IMR-90 (cell line): ENCODE measurements at regions not wholly inside any gene's neighbourhood (a gene's known extent, or its start where the extent isn't known, plus 50 kb on each side); places are given as distances from the start of the nearest gene placed in this dataset.

Source experiments
- ATAC-seq: fragments of 200-7000 bp; cut with Tn5 transposase; 2 replicates; pipeline ENCODE4 v1.9.1; 2020; ENCODE audit warnings: low read depth, mild to moderate bottlenecking, moderate library complexity
- BruUV-seq: library from RNA; stranded (reverse); fragments of 400-500 nt; replicated peaks from 2 replicates; lab custom pipeline; 2021; lab: Mats Ljungman, UMichigan
- CTCF ChIA-PET: fragments of 300-600 bp; formaldehyde crosslinking; extraction: SDS; loops from one replicate; lab custom pipeline; 2021; ENCODE audit warnings: antibody characterized with exemption; lab: Yijun Ruan, JAX
- POLR2A ChIA-PET: fragments of 300-600 bp; sonication (Branson Sonifier 250); formaldehyde crosslinking; loops from one replicate; lab custom pipeline; 2022; ENCODE audit warnings: antibody characterized with exemption; ENCODE audit not compliant: unreplicated experiment; lab: Charles Lee
- DNase-seq: peaks from one replicate; pipeline ENCODE4 v3.0.0; 2013
- H2AFZ ChIP-seq: replicated peaks from 2 replicates; pipeline ENCODE3; 2013; ENCODE audit warnings: low read length, mild to moderate bottlenecking; ENCODE audit not compliant: poor library complexity
- H2AK5ac ChIP-seq: 2 replicates; pipeline ENCODE4 v1.6.1; 2013; ENCODE audit warnings: low read depth, low read length, inconsistent platforms
- H2AK9ac ChIP-seq: replicated peaks from 2 replicates; pipeline ENCODE3; 2013; ENCODE audit warnings: mild to moderate bottlenecking, low read depth, low read length, moderate library complexity; ENCODE audit not compliant: poor library complexity
- H2BK120ac ChIP-seq: 2 replicates; pipeline ENCODE4 v1.6.1; 2013; ENCODE audit warnings: low read depth, low read length, inconsistent platforms
- H2BK15ac ChIP-seq: 3 replicates; pipeline ENCODE4 v1.6.1; 2013; ENCODE audit warnings: low read depth, low read length, inconsistent platforms
- H2BK20ac ChIP-seq: 2 replicates; pipeline ENCODE4 v1.6.1; 2013; ENCODE audit warnings: low read depth, mild to moderate bottlenecking, inconsistent platforms, low read length, moderate library complexity
- H2BK5ac ChIP-seq: 2 replicates; pipeline ENCODE4 v1.6.1; 2013; ENCODE audit warnings: mild to moderate bottlenecking, low read depth, low read length, inconsistent platforms; ENCODE audit not compliant: poor library complexity, severe bottlenecking
- H3K14ac ChIP-seq: replicated peaks from 2 replicates; pipeline ENCODE4 v1.6.1; 2013; ENCODE audit warnings: low read depth, low read length, inconsistent platforms
- H3K18ac ChIP-seq: 2 replicates; pipeline ENCODE4 v1.6.1; 2013; ENCODE audit warnings: low read depth, low read length, control low read depth
- H3K23ac ChIP-seq: 2 replicates; pipeline ENCODE4 v1.6.1; 2013; ENCODE audit warnings: low read depth, low read length, inconsistent platforms
- H3K27ac ChIP-seq: 2 replicates; pipeline ENCODE4 v1.5.1; 2013; ENCODE audit warnings: mild to moderate bottlenecking, control low read depth, low read length; ENCODE audit not compliant: insufficient read depth
- H3K27me3 ChIP-seq: 2 replicates; pipeline ENCODE4 v1.6.1; 2013; ENCODE audit warnings: low read length; ENCODE audit not compliant: control insufficient read depth, insufficient read depth
- H3K36me3 ChIP-seq: 2 replicates; pipeline ENCODE4 v1.6.1; 2013; ENCODE audit warnings: low read length, mixed read lengths; ENCODE audit not compliant: control insufficient read depth, insufficient read depth
- H3K4ac ChIP-seq: 2 replicates; pipeline ENCODE4 v1.6.1; 2013; ENCODE audit warnings: low read depth, low read length, inconsistent platforms
- H3K4me1 ChIP-seq: 2 replicates; pipeline ENCODE4 v1.6.1; 2013; ENCODE audit warnings: low read length, mixed read lengths; ENCODE audit not compliant: control insufficient read depth, insufficient read depth
- H3K4me2 ChIP-seq: 2 replicates; pipeline ENCODE4 v1.6.1; 2013; ENCODE audit warnings: low read depth, mild to moderate bottlenecking, control low read depth, low read length, moderate library complexity
- H3K4me3 ChIP-seq: 2 replicates; pipeline ENCODE4 v1.5.1; 2013; ENCODE audit warnings: low read depth, mild to moderate bottlenecking, control low read depth, low read length, moderate library complexity; ENCODE audit not compliant: insufficient read depth
- H3K56ac ChIP-seq: 2 replicates; pipeline ENCODE4 v1.6.1; 2013; ENCODE audit warnings: low read length, inconsistent platforms; ENCODE audit not compliant: insufficient read depth; ENCODE audit errors: extremely low read depth
- H3K79me1 ChIP-seq, 2 experiments: 2 replicates each; pipeline ENCODE4 v1.6.1; 2013; ENCODE audit warnings: low read length in 2 of 2, inconsistent platforms in 1 of 2, low read depth in 1 of 2
- H3K9ac ChIP-seq: 2 replicates; pipeline ENCODE4 v1.6.1; 2013; ENCODE audit warnings: low read depth, low read length, control low read depth
- H3K9me1 ChIP-seq: 2 replicates; pipeline ENCODE4 v1.6.1; 2013; ENCODE audit warnings: low read length, inconsistent platforms; ENCODE audit not compliant: insufficient read depth
- H3K9me3 ChIP-seq: 2 replicates; pipeline ENCODE4 v1.6.1; 2013; ENCODE audit warnings: low read length; ENCODE audit not compliant: control insufficient read depth, insufficient read depth
- H4K20me1 ChIP-seq: 2 replicates; pipeline ENCODE4 v1.6.1; 2013; ENCODE audit warnings: low read length, inconsistent platforms; ENCODE audit not compliant: insufficient read depth
- H4K5ac ChIP-seq: 2 replicates; pipeline ENCODE4 v1.6.1; 2013; ENCODE audit warnings: mild to moderate bottlenecking, low read depth, low read length, control low read depth
- H4K8ac ChIP-seq, 2 experiments: 2 replicates each; pipeline ENCODE4 v1.6.1; 2013; ENCODE audit warnings: low read depth in 2 of 2, low read length in 2 of 2, control low read depth in 1 of 2, inconsistent platforms in 1 of 2
- H4K91ac ChIP-seq: 2 replicates; pipeline ENCODE4 v1.6.1; 2013; ENCODE audit warnings: low read depth, low read length, inconsistent platforms; ENCODE audit not compliant: insufficient read depth
- FOS ChIP-seq: fragments of 150-350 bp; IDR thresholded peaks from 2 replicates; pipeline ENCODE4 v1.6.1; 2016; ENCODE audit warnings: low read depth, low read length
- MAFK ChIP-seq: IDR thresholded peaks from 2 replicates; pipeline ENCODE4 v1.6.1; 2012; ENCODE audit warnings: low read depth, low read length, improper control_type of control experiment
- MAZ ChIP-seq: IDR thresholded peaks from 2 replicates; pipeline ENCODE4 v1.6.1; 2012; ENCODE audit warnings: low read depth, mild to moderate bottlenecking, low read length, improper control_type of control experiment, moderate library complexity, borderline replicate concordance
- RAD21 ChIP-seq: IDR thresholded peaks from 2 replicates; pipeline ENCODE4 v1.6.1; 2012; ENCODE audit warnings: low read length, improper control_type of control experiment
- RFX5 ChIP-seq: IDR thresholded peaks from 2 replicates; pipeline ENCODE4 v1.8.0; 2012; ENCODE audit warnings: low read depth, mild to moderate bottlenecking, low read length, moderate library complexity
- USF2 ChIP-seq: fragments of 150-350 bp; IDR thresholded peaks from 2 replicates; pipeline ENCODE4 v1.6.1; 2017; ENCODE audit warnings: mild to moderate bottlenecking, antibody characterized with exemption, low read length, low read depth
- WGBS, 2 experiments: methylation state at CpG; one replicate each; pipeline versions ENCODE4 v1.1.5 to v1.1.7; 2013; ENCODE audit warnings: missing lambda C conversion rate in 2 of 2; ENCODE audit not compliant: insufficient read length in 1 of 2; ENCODE audit errors: extremely low coverage in 2 of 2; 5-methylcytosine and 5-hydroxymethylcytosine counted together
- dilution Hi-C: fragments of 300-500 bp; cut with HindIII; formaldehyde crosslinking; loops from one replicate; pipeline ENCODE4 v1.14.3; 2018; ENCODE audit warnings: low sequenced_read_pairs; ENCODE audit not compliant: unreplicated experiment
- in situ Hi-C: fragments of 300-500 bp; cut with MboI; formaldehyde crosslinking; loops from 3 replicates; pipeline ENCODE4 v1.14.3; 2019; ENCODE audit warnings: low sequenced_read_pairs, inconsistent platforms, mixed read lengths
- intact Hi-C: fragments of 100-400 bp; cut with micrococcal nuclease; formaldehyde crosslinking; loops from 2 replicates; pipeline ENCODE4 v1.10.0; 2022

GRCh38 chr13:72186730-72187422, 319.9 kb upstream of the DACH1 start:
- no peak overlapping the region for H3K4me3 ChIP-seq
- H2BK120ac ChIP-seq = no peak overlapping the region
- H3K4me2 ChIP-seq = no peak overlapping the region
- H3K9me1 ChIP-seq = no peaks in the 10 kb centered on the region
- no peak overlapping the region for H2BK5ac ChIP-seq
- H2BK15ac ChIP-seq = no peak overlapping the region
- no peak overlapping the region for H2AK9ac ChIP-seq
- no peak overlapping the region for H2BK20ac ChIP-seq
- H3K27ac ChIP-seq = no peak overlapping the region
- H2AK5ac ChIP-seq = no peak overlapping the region
- no peak overlapping the region for H4K8ac ChIP-seq
- H3K23ac ChIP-seq = no peak overlapping the region
- no peaks in the 10 kb centered on the region for H3K36me3 ChIP-seq
- no peaks in the 10 kb centered on the region for H3K79me1 ChIP-seq
- dilution Hi-C loops (no loop called here), intact Hi-C loops (no loop called here), in situ Hi-C loops (no loop called here)
- BruUV-seq = no TSS peak
- no peak overlapping the region for H3K18ac ChIP-seq
- POLR2A ChIA-PET = no interaction called here
- H3K4ac ChIP-seq = no peak overlapping the region
- H4K91ac ChIP-seq = no peak overlapping the region
- H3K9ac ChIP-seq = no peak overlapping the region
- no peak overlapping the region for H4K5ac ChIP-seq
- H2AFZ ChIP-seq = no peak overlapping the region
- no peaks in the 10 kb centered on the region for H3K9me3 ChIP-seq
- H3K14ac ChIP-seq = no peak overlapping the region
- no CpG with 5 or more reads among the region's 7 CpGs for WGBS, 2 experiments
- no peak for ATAC-seq
- H3K56ac ChIP-seq = no peak overlapping the region
- H3K27me3 ChIP-seq = no peaks in the 10 kb centered on the region
- no peaks in the 10 kb centered on the region for H3K4me1 ChIP-seq
- TF ChIP-seq FOS (no peak), MAFK (no peak), MAZ (no peak), RAD21 (no peak), USF2 (no peak), RFX5 (no peak)
- H4K20me1 ChIP-seq = no peaks in the 10 kb centered on the region
- DNase-seq = no peak
- CTCF ChIA-PET = no interaction called here
